ENCODE measurements at regions not wholly inside any gene's neighbourhood (a gene's known extent, or its start where the extent isn't known, plus 50 kb on each side); places are given as distances from the start of the nearest gene placed in this dataset.

GRCh38 chr15:93985925-93986324 is 245.4 kb upstream of the MCTP2 start (continued):
- TF ChIP-seq, protein P1, sequence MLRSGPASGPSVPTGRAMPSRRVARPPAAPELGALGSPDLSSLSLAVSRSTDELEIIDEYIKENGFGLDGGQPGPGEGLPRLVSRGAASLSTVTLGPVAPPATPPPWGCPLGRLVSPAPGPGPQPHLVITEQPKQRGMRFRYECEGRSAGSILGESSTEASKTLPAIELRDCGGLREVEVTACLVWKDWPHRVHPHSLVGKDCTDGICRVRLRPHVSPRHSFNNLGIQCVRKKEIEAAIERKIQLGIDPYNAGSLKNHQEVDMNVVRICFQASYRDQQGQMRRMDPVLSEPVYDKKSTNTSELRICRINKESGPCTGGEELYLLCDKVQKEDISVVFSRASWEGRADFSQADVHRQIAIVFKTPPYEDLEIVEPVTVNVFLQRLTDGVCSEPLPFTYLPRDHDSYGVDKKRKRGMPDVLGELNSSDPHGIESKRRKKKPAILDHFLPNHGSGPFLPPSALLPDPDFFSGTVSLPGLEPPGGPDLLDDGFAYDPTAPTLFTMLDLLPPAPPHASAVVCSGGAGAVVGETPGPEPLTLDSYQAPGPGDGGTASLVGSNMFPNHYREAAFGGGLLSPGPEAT (IDR thresholded peaks at IDR 0.05; ENCODE audit: low read depth) = no peak
- TF ChIP-seq PRDM15 (CRISPR knock-in tag; IDR thresholded peaks at IDR 0.05) = no peak
- no peak for TF ChIP-seq JUND (IDR thresholded peaks at IDR 0.05; ENCODE audit: low read depth, low read length)
- no peak for TF ChIP-seq RUNX3 (IDR thresholded peaks at IDR 0.05; ENCODE audit: low read length)
- TF ChIP-seq SP1 (IDR thresholded peaks at IDR 0.05; ENCODE audit: low read depth, low read length) = no peak
- no peak for TF ChIP-seq CHD4 (IDR thresholded peaks at IDR 0.05)
- TF ChIP-seq ESRRA (IDR thresholded peaks at IDR 0.05; ENCODE audit: low read length) = no peak
- TF ChIP-seq BRCA1 (IDR thresholded peaks at IDR 0.05; ENCODE audit: low read depth, low read length) = no peak
- no peak for TF ChIP-seq POLR2AphosphoS2 (IDR thresholded peaks at IDR 0.05; ENCODE audit: low read depth, low read length)

DNA sequence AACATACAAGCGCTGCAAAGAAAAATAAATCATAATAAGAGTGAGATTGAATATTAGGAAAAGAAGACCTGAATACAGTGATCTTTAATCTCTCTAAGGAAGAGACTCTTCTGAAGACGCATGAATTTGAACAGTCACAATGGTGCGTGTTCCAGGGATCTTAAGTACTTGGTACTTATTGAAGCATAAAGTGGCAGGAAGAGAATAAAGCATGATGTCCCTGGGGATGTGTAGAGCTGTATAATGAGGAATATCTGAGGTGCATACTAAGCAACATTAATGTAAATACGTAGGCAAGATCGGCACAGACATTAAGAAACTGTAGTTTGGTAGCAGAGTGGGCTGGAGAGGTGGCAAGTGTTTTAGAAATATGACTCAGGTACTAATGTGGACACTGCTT is 246.2 kb upstream of the MCTP2 start:
- Histone ChIP-seq H3K9me3 (replicated peaks; ENCODE audit: control insufficient read depth, insufficient read depth, low read length) (no peaks in the 10 kb centered on the region), H3K4me1 (ENCODE audit: control insufficient read depth, insufficient read depth, low read length) (no peaks in the 10 kb centered on the region), H3K27me3 (replicated peaks in 1 of 2; ENCODE audit: control insufficient read depth in 2 of 2, insufficient read depth in 2 of 2, low read length in 1 of 2) (no peaks in the 10 kb centered on the region), H3K79me2 (ENCODE audit: control insufficient read depth, insufficient read depth, low read length) (no peaks in the 10 kb centered on the region), H3K27ac (ENCODE audit: control insufficient read depth, insufficient read depth) (no peak overlapping the region), H3K4me2 (ENCODE audit: control insufficient read depth, insufficient read depth) (no peak overlapping the region), H2AFZ (ENCODE audit: control insufficient read depth, low read depth, low read length) (no peak overlapping the region), H3K36me3 (ENCODE audit: control insufficient read depth in 2 of 2, insufficient read depth in 2 of 2, low read length in 1 of 2) (no peaks in the 10 kb centered on the region), H3K4me3 (no peak overlapping the region), H3K9ac (ENCODE audit: control insufficient read depth, insufficient read depth, low read length) (no peak overlapping the region), H4K20me1 (ENCODE audit: control insufficient read depth, insufficient read depth) (no peaks in the 10 kb centered on the region)
- ChIA-PET CTCF (interaction anchor here (1.1 kb wide), 1 partner anchor 13 kb away, joined by 3 read pairs; no protein-coding TSS in a partner anchor), SMC1A (ENCODE audit: uncharacterized antibody, unreplicated experiment) (no interaction called here), POLR2A (no interaction called here), RAD21 (ENCODE audit: unreplicated experiment) (no interaction called here)
- in situ Hi-C loops (cut with MboI) = no loop called here
- ATAC-seq (no peak), FAIRE-seq (no peak), DNase-seq (ENCODE audit: low read depth, low spot score) (no peak)
- TF ChIP-seq NR2C2 (IDR thresholded peaks at IDR 0.05; ENCODE audit: borderline replicate concordance, control insufficient read depth, insufficient read length, low read depth) (no peak), SMAD1 (IDR thresholded peaks at IDR 0.05; ENCODE audit: low read depth, partially characterized antibody) (no peak), FOXM1 (IDR thresholded peaks at IDR 0.05; ENCODE audit: low read depth, low read length) (no peak), CHD2 (IDR thresholded peaks at IDR 0.05; ENCODE audit: borderline replicate concordance, low read depth, low read length) (no peak)
- WGBS (ENCODE audit: insufficient coverage, insufficient replicate concordance, low lambda C conversion rate, missing lambda C conversion rate) = 11% methylated on average over 5 of the region's 5 CpGs
- intact Hi-C loops (cut with micrococcal nuclease; ENCODE audit: unreplicated experiment) = no loop called here
- no TSS peak for BruUV-seq (replicated peaks)

All from GM12878 (cell line).